H9 (cell line): ENCODE measurements at regions not wholly inside any gene's neighbourhood (a gene's known extent, or its start where the extent isn't known, plus 50 kb on each side); places are given as distances from the start of the nearest gene placed in this dataset.

ENCODE experiments used
- DNase-seq: peaks from one replicate; pipeline ENCODE4 v3.0.0-alpha.2; 2017
- H2AFZ ChIP-seq: one replicate; pipeline ENCODE4 v1.6.1; 2013; ENCODE audit warnings: mild to moderate bottlenecking, low read length, control low read depth, moderate library complexity
- H2AK5ac ChIP-seq: 2 replicates; pipeline ENCODE4 v1.6.1; 2013; ENCODE audit warnings: low read length, control low read depth, mixed read lengths; ENCODE audit not compliant: insufficient read length
- H2BK120ac ChIP-seq: one replicate; pipeline ENCODE4 v1.6.1; 2013; ENCODE audit warnings: low read depth, mild to moderate bottlenecking, low read length, control low read depth, inconsistent platforms; ENCODE audit not compliant: poor library complexity, severe bottlenecking
- H2BK12ac ChIP-seq: 2 replicates; pipeline ENCODE4 v1.6.1; 2013; ENCODE audit warnings: low read length, control low read depth, mixed read lengths, low read depth; ENCODE audit not compliant: insufficient read length
- H2BK15ac ChIP-seq: 2 replicates; pipeline ENCODE4 v1.6.1; 2013; ENCODE audit warnings: low read depth, low read length, control low read depth
- H2BK20ac ChIP-seq: one replicate; pipeline ENCODE4 v1.6.1; 2013; ENCODE audit warnings: low read depth, mild to moderate bottlenecking, low read length, control low read depth, inconsistent platforms; ENCODE audit not compliant: poor library complexity, severe bottlenecking
- H2BK5ac ChIP-seq: 2 replicates; pipeline ENCODE4 v1.6.1; 2013; ENCODE audit warnings: low read length, control low read depth, mixed read lengths; ENCODE audit not compliant: insufficient read length
- H3K14ac ChIP-seq: 2 replicates; pipeline ENCODE4 v1.6.1; 2013; ENCODE audit warnings: low read length, control low read depth; ENCODE audit not compliant: insufficient read depth
- H3K18ac ChIP-seq: 2 replicates; pipeline ENCODE4 v1.6.1; 2013; ENCODE audit warnings: low read depth, mild to moderate bottlenecking, mixed read lengths, low read length, control low read depth; ENCODE audit not compliant: insufficient read length
- H3K23ac ChIP-seq: 2 replicates; pipeline ENCODE4 v1.6.1; 2013; ENCODE audit warnings: low read length, control low read depth, mixed read lengths, low read depth; ENCODE audit not compliant: insufficient read length
- H3K23me2 ChIP-seq: 2 replicates; pipeline ENCODE4 v1.6.1; 2013; ENCODE audit warnings: low read depth, mild to moderate bottlenecking, mixed read lengths, low read length, control low read depth; ENCODE audit not compliant: insufficient read length, poor library complexity, severe bottlenecking
- H3K27ac ChIP-seq: 2 replicates; pipeline ENCODE4 v1.5.1; 2013; ENCODE audit warnings: low read length, control low read depth, mixed read lengths, low read depth; ENCODE audit not compliant: insufficient read length
- H3K27me3 ChIP-seq: 2 replicates; pipeline ENCODE4 v1.6.1; 2013; ENCODE audit warnings: low read length, control low read depth, inconsistent platforms; ENCODE audit not compliant: insufficient read depth
- H3K4ac ChIP-seq: 2 replicates; pipeline ENCODE4 v1.6.1; 2013; ENCODE audit warnings: low read depth, mild to moderate bottlenecking, control low read depth, inconsistent platforms, low read length, moderate library complexity
- H3K4me1 ChIP-seq: 2 replicates; pipeline ENCODE4 v1.6.1; 2013; ENCODE audit warnings: low read length, control low read depth, inconsistent platforms; ENCODE audit not compliant: insufficient read depth
- H3K4me2 ChIP-seq: 2 replicates; pipeline ENCODE4 v1.6.1; 2013; ENCODE audit warnings: low read length, control low read depth, mixed read lengths; ENCODE audit not compliant: insufficient read length, insufficient read depth
- H3K56ac ChIP-seq: 2 replicates; pipeline ENCODE4 v1.6.1; 2013; ENCODE audit warnings: low read depth, mild to moderate bottlenecking, mixed read lengths, low read length, control low read depth; ENCODE audit not compliant: insufficient read length
- H3K79me1 ChIP-seq: 2 replicates; pipeline ENCODE4 v1.6.1; 2013; ENCODE audit warnings: low read depth, mild to moderate bottlenecking, moderate library complexity, low read length, control low read depth, inconsistent platforms; ENCODE audit not compliant: insufficient read depth, poor library complexity, severe bottlenecking
- H3K79me2 ChIP-seq: 2 replicates; pipeline ENCODE4 v1.6.1; 2013; ENCODE audit warnings: low read length, control low read depth, inconsistent platforms; ENCODE audit not compliant: insufficient read depth
- H3K9ac ChIP-seq: 2 replicates; pipeline ENCODE4 v1.6.1; 2013; ENCODE audit warnings: low read length, control low read depth, mixed read lengths; ENCODE audit not compliant: insufficient read length; ENCODE audit errors: extremely low read depth
- H3K9me3 ChIP-seq: one replicate; pipeline ENCODE4 v1.6.1; 2013; ENCODE audit warnings: low read depth, low read length, inconsistent platforms; ENCODE audit not compliant: control insufficient read depth
- H3T11ph ChIP-seq: one replicate; pipeline ENCODE4 v1.6.1; 2013; ENCODE audit warnings: mild to moderate bottlenecking, low read length, control low read depth, inconsistent platforms
- H4K20me1 ChIP-seq: one replicate; pipeline ENCODE4 v1.6.1; 2013; ENCODE audit not compliant: control insufficient read depth, insufficient read length, insufficient read depth
- H4K5ac ChIP-seq: 2 replicates; pipeline ENCODE4 v1.6.1; 2013; ENCODE audit warnings: low read depth, mild to moderate bottlenecking, mixed read lengths, low read length, control low read depth; ENCODE audit not compliant: insufficient read length
- H4K8ac ChIP-seq: replicated peaks from 2 replicates; pipeline ENCODE4 v1.6.1; 2013; ENCODE audit warnings: low read length, control low read depth, mixed read lengths, low read depth; ENCODE audit not compliant: insufficient read length
- H4K91ac ChIP-seq: 2 replicates; pipeline ENCODE4 v1.6.1; 2013; ENCODE audit warnings: low read depth, mild to moderate bottlenecking, moderate library complexity, mixed read lengths, low read length, control low read depth; ENCODE audit not compliant: insufficient read length
- H3K27ac Mint-ChIP-seq, 3 experiments: 2 replicates in 2 of 3; 3 replicates in 1 of 3; pipeline ENCODE4 v1.8.0; 2020 to 2021; ENCODE audit warnings: mixed read lengths in 3 of 3, mild to moderate bottlenecking in 1 of 3, moderate library complexity in 1 of 3
- H3K27me3 Mint-ChIP-seq: 2 replicates; pipeline ENCODE4 v1.8.0; 2021; ENCODE audit warnings: low read depth, mild to moderate bottlenecking, moderate library complexity, mixed read lengths
- H3K36me3 Mint-ChIP-seq, 3 experiments: 2 replicates in 2 of 3; 3 replicates in 1 of 3; pipeline ENCODE4 v1.8.0; 2020 to 2021; ENCODE audit warnings: low read depth in 3 of 3, mixed read lengths in 3 of 3; ENCODE audit not compliant: insufficient read depth in 1 of 3
- H3K4me1 Mint-ChIP-seq, 2 experiments: 2 replicates each; pipeline ENCODE4 v1.8.0; 2020; ENCODE audit warnings: mixed read lengths in 2 of 2
- H3K4me3 Mint-ChIP-seq, 2 experiments: 2 replicates in 1 of 2; 3 replicates in 1 of 2; pipeline ENCODE4 v1.8.0; 2020 to 2021; ENCODE audit warnings: mild to moderate bottlenecking in 2 of 2, mixed read lengths in 2 of 2, moderate library complexity in 1 of 2
- H3K9me3 Mint-ChIP-seq, 2 experiments: 2 replicates in 1 of 2; 3 replicates in 1 of 2; pipeline ENCODE4 v1.8.0; 2020; ENCODE audit warnings: mild to moderate bottlenecking in 2 of 2, mixed read lengths in 2 of 2, moderate library complexity in 1 of 2
- WGBS: extraction: QIAGEN DNeasy Blood & Tissue Kit; methylation state at CpG from one replicate; pipeline ENCODE4 v1.1.7; 2013; ENCODE audit warnings: missing lambda C conversion rate, low lambda C conversion rate, mixed read lengths; ENCODE audit not compliant: insufficient read length; ENCODE audit errors: extremely low coverage; 5-methylcytosine and 5-hydroxymethylcytosine counted together
- TF ChIP-seq, protein P1 (sequence below): fragments of 200-600 bp; sonication (generic); conservative IDR thresholded peaks from 3 replicates; pipeline ENCODE4 v1.8.0; 2021; ENCODE audit warnings: antibody characterized with exemption, mild to moderate bottlenecking

DNA sequence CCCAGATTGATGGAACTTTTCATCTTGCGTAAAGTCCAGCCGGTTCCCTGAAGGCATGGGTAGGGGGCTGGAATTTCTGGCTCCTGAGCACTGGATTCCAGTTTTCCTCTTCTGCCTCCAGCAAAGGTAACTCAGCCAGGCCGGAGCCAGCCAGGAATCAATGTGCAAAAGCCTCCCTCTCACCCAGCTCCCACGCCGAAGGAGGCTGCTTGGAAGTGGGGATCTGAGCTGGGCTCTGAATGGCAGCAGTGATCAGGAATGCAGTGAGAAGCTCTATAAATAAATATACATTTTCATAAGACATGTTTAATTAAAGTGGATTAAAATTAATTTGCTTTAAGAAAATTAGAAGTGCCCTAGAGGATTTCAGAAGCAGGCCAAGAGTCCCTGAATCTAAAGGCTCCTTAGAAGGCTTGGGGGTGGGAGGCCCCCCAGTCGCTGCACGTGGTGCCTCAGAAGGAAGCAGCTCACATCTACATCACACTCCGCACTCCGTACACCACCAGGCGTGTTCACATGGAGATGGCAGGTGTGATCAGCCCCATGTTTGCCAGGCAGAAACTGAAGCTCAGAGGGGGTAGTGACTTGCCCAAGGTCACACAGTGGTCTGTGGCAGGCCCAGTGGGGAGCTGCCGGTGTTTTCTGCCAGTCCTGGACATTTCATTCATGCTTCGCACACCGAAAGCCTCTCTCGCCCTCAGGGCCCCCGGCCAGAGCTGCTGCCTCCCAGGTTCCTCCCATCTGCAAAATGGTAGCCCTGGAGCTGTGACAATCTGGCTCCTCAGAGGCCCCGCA, 148.6 kb upstream of the LINGO1 start:
- Mint-ChIP-seq H3K4me1 (peaks cover 18 to 39% of the 10 kb centered on the region in 2 experiments), H3K27ac (peak overlapping the region in 1 of 3 experiments; percentile 42; a peak in 1 of 7 replicates), H3K27me3 (peaks cover 7% of the 10 kb centered on the region), H3K4me3 (no peak overlapping the region), H3K36me3 (peaks cover 2 to 27% (median 4%) of the 10 kb centered on the region in 3 experiments; a peak in 6 of 7 replicates), H3K9me3 (peaks cover 13 to 16% of the 10 kb centered on the region in 2 experiments; a peak in 4 of 5 replicates)
- H2BK5ac ChIP-seq: no peak overlapping the region
- DNase-seq: no peak
- H4K5ac ChIP-seq: no peak overlapping the region
- no peak overlapping the region for H3T11ph ChIP-seq
- no peak overlapping the region for H4K91ac ChIP-seq
- no peak overlapping the region for H2BK15ac ChIP-seq
- TF ChIP-seq, protein P1, sequence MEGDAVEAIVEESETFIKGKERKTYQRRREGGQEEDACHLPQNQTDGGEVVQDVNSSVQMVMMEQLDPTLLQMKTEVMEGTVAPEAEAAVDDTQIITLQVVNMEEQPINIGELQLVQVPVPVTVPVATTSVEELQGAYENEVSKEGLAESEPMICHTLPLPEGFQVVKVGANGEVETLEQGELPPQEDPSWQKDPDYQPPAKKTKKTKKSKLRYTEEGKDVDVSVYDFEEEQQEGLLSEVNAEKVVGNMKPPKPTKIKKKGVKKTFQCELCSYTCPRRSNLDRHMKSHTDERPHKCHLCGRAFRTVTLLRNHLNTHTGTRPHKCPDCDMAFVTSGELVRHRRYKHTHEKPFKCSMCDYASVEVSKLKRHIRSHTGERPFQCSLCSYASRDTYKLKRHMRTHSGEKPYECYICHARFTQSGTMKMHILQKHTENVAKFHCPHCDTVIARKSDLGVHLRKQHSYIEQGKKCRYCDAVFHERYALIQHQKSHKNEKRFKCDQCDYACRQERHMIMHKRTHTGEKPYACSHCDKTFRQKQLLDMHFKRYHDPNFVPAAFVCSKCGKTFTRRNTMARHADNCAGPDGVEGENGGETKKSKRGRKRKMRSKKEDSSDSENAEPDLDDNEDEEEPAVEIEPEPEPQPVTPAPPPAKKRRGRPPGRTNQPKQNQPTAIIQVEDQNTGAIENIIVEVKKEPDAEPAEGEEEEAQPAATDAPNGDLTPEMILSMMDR: no peak
- H3K79me1 ChIP-seq: no peaks in the 10 kb centered on the region
- H2BK12ac ChIP-seq: no peak overlapping the region
- no peaks in the 10 kb centered on the region for H3K27me3 ChIP-seq
- no peak overlapping the region for H3K4me2 ChIP-seq
- no peak overlapping the region for H2BK20ac ChIP-seq
- H3K9ac ChIP-seq: no peak overlapping the region
- H3K23ac ChIP-seq: no peak overlapping the region
- H3K79me2 ChIP-seq: no peaks in the 10 kb centered on the region
- H3K4ac ChIP-seq: no peak overlapping the region
- no CpG with 5 or more reads among the region's 16 CpGs for WGBS
- no peak overlapping the region for H2BK120ac ChIP-seq
- H3K9me3 ChIP-seq: no peaks in the 10 kb centered on the region
- H2AK5ac ChIP-seq: no peak overlapping the region
- H3K56ac ChIP-seq: no peak overlapping the region
- H3K14ac ChIP-seq: no peak overlapping the region; the same call in 1 of the 2 replicates
- no peak overlapping the region for H2AFZ ChIP-seq
- H3K23me2 ChIP-seq: no peaks in the 10 kb centered on the region
- H3K18ac ChIP-seq: no peak overlapping the region
- no peaks in the 10 kb centered on the region for H4K20me1 ChIP-seq
- no peak overlapping the region for H4K8ac ChIP-seq
- H3K27ac ChIP-seq: no peak overlapping the region
- no peaks in the 10 kb centered on the region for H3K4me1 ChIP-seq
